Kidney (tissue), 13 donors: ENCODE measurements at regions not wholly inside any gene's neighbourhood (a gene's known extent, or its start where the extent isn't known, plus 50 kb on each side); places are given as distances from the start of the nearest gene placed in this dataset.
A peak's percentile ranks its signal among the peaks of the same experiment; 100 is the strongest.

Source experiments
- DNase-seq, 5 donors: peaks; one replicate each; pipeline ENCODE4 v3.0.0-alpha.2; 2013 to 2020
- FAIRE-seq: peaks from 2 replicates; lab custom pipeline; 2012; peaks lifted over from hg19 to GRCh38; lab: Jason Lieb, UNC
- H3K27ac ChIP-seq, 2 donors: one replicate each; pipeline ENCODE4 v1.7.0; 2013; ENCODE audit warnings: low read depth in 2 of 2, low read length in 2 of 2, inconsistent platforms in 1 of 2
- H3K27me3 ChIP-seq: one replicate; pipeline ENCODE4 v1.7.1; 2013; ENCODE audit warnings: low read length, inconsistent platforms; ENCODE audit not compliant: control insufficient read depth, insufficient read depth
- H3K36me3 ChIP-seq, 3 donors: one replicate each; pipeline versions ENCODE4 v1.7.0 to v1.7.1; 2013; ENCODE audit warnings: low read length in 3 of 3, control low read depth in 1 of 3, inconsistent platforms in 1 of 3; ENCODE audit not compliant: insufficient read depth in 3 of 3, control insufficient read depth in 2 of 3
- H3K4me1 ChIP-seq, 3 donors: one replicate each; pipeline versions ENCODE4 v1.7.0 to v1.7.1; 2013; ENCODE audit warnings: low read length in 3 of 3, inconsistent platforms in 1 of 3, low read depth in 1 of 3; ENCODE audit not compliant: control insufficient read depth in 2 of 3, insufficient read depth in 2 of 3
- H3K4me3 ChIP-seq, 3 donors: one replicate each; pipeline versions ENCODE4 v1.7.0 to v1.8.1; 2013; ENCODE audit warnings: low read length in 3 of 3, control low read depth in 1 of 3, inconsistent platforms in 1 of 3
- H3K9ac ChIP-seq, 3 donors: one replicate each; pipeline versions ENCODE4 v1.7.0 to v1.7.1; 2013; ENCODE audit warnings: low read length in 3 of 3, control low read depth in 1 of 3, inconsistent platforms in 1 of 3
- H3K9me3 ChIP-seq, 3 donors: one replicate each; pipeline versions ENCODE4 v1.7.0 to v1.7.1; 2013; ENCODE audit warnings: low read length in 3 of 3, control low read depth in 1 of 3, inconsistent platforms in 1 of 3; ENCODE audit not compliant: control insufficient read depth in 2 of 3, insufficient read depth in 1 of 3
- CTCF ChIP-seq: IDR thresholded peaks from 3 replicates; pipeline ENCODE4 v1.5.1; 2012; ENCODE audit warnings: mild to moderate bottlenecking, moderate library complexity, borderline replicate concordance; ENCODE audit not compliant: insufficient read depth; ENCODE audit errors: extremely low read depth
- intact Hi-C: fragments of 100-400 bp; cut with DNase I; formaldehyde crosslinking; loops from one replicate; pipeline ENCODE4 v1.11.1; 2022
- donor health status: control.
- donor health status: control.
- donor health status: control.
- donor health status: control.
- donor health status: control.
- donor health status: DM: yes; HTN: yes; CAD: no.
- donor health status: Normal renal cell carcinoma (clear cell type).

- H3K9me3 ChIP-seq, result no peaks in the 10 kb centered on the region
- intact Hi-C loops, result no loop called here
- H3K36me3 ChIP-seq, result no peaks in the 10 kb centered on the region
- FAIRE-seq, result no peak
- H3K4me3 ChIP-seq, result no peak overlapping the region
- no peak overlapping the region for H3K27ac ChIP-seq
- TF ChIP-seq CTCF, result no peak
- no peak for DNase-seq
- no peaks in the 10 kb centered on the region for H3K4me1 ChIP-seq
- no peaks in the 10 kb centered on the region for H3K27me3 ChIP-seq
- no peak overlapping the region for H3K9ac ChIP-seq
Observed at GRCh38 chr15:54843006-54843405, 353.7 kb downstream of the RSL24D1 start.

GRCh38 chr15:54841701-54842305 is 354.9 kb downstream of the RSL24D1 start:
- Histone ChIP-seq H3K27ac (no peak overlapping the region), H3K4me3 (no peak overlapping the region), H3K4me1 (no peaks in the 10 kb centered on the region), H3K27me3 (no peaks in the 10 kb centered on the region), H3K9ac (no peak overlapping the region), H3K9me3 (no peaks in the 10 kb centered on the region), H3K36me3 (no peaks in the 10 kb centered on the region)
- intact Hi-C loops, result no loop called here
- no peak for FAIRE-seq
- TF ChIP-seq CTCF, result no peak
- DNase-seq, result no peak

- Histone ChIP-seq H3K27me3 (no peaks in the 10 kb centered on the region), H3K9ac (no peak overlapping the region), H3K4me3 (no peak overlapping the region), H3K27ac (no peak overlapping the region), H3K36me3 (no peaks in the 10 kb centered on the region), H3K4me1 (no peaks in the 10 kb centered on the region), H3K9me3 (no peaks in the 10 kb centered on the region)
- FAIRE-seq (no peak), DNase-seq (peak in 3 of 5 donors; percentile 31 to 41 (median 37))
- no peak for TF ChIP-seq CTCF
- intact Hi-C loops, result no loop called here
Observed at GRCh38 chr15:54840621-54841398, 355.9 kb downstream of the RSL24D1 start.
